HG03280 (cell line): ENCODE measurements at regions not wholly inside any gene's neighbourhood (a gene's known extent, or its start where the extent isn't known, plus 50 kb on each side); places are given as distances from the start of the nearest gene placed in this dataset.
"Not testable (repeated sequence)": the region's sequence is repeated elsewhere in the genome, so short reads cannot be mapped to it uniquely, and the experiment has no call there.

Experiments
- ATAC-seq: cut with Tn5 transposase; IDR thresholded peaks from one replicate; pipeline ENCODE4 v1.9.1; 2021; ENCODE audit warnings: mild to moderate bottlenecking, moderate library complexity; ENCODE audit not compliant: unreplicated experiment

GRCh38 chr2:209261366-209262053 lies 162.3 kb upstream of the MAP2 start:
- ATAC-seq: not testable (repeated sequence)

- no peak for ATAC-seq
Measured at GRCh38 chr2:209269024-209269423, 154.8 kb upstream of the MAP2 start.

DNA sequence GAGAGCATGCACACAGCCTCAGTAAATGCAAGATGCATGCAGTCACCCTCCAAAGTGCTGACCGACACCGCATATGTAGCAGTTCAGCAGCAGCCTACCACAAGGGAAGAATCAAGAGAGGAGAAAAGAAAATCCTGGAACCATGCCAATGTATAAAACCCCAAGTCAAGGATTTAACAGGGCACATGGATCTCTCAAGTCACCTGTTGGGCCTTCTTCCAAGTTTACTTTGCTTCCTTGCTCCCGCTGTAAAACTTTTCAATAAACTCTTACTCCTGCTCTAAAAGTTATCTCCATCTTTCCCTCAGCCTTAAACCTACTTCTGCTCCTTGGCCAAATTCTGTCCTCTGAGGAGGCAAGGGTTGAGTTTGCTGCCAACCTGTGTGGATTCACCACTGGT lies 147.8 kb upstream of the MAP2 start:
- no peak for ATAC-seq

GRCh38 chr2:209277444-209277843 lies 146.4 kb upstream of the MAP2 start:
- ATAC-seq: no peak

DNA sequence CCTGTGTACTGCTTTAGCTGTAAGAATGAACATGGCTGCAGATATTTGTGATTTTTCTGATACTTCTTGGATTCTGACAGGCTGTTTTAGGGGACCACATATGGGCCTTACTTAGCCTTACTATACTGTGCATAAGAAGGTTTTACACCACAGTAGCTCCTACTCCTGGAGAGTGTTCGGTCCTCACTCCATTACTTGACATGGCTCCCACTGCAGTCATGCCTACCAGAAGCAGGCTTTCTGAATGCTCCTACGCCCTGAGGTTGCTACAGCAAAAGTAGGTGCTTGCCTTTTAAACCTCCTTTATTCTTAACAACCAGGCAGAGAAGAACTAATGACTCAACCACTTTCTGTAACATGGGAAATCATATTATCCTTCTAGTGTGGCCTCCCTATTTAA lies 125.2 kb upstream of the MAP2 start:
- ATAC-seq: no peak

GRCh38 chr2:209299478-209299877 lies 124.4 kb upstream of the MAP2 start:
- ATAC-seq: not testable (repeated sequence)

DNA sequence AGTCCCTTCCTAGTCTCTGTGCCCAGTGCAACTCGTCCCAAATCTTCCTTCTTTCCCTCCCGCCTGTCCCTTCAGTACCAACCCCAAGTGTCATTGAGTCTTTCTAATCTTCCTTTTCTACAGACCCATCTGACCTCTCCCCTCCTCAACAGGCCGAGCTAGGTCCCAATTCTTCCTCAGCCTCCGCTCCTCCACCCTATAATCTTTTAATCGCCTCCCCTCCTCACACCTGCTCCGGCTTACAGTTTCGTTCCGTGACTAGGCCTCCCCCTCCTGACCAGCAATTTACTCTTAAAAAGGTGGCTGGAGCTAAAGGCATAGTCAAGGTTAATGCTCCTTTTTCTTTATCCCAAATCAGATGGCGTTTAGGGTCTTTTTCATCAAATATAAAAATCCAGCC lies 123.1 kb upstream of the MAP2 start:
- not testable (repeated sequence) for ATAC-seq

- no peak for ATAC-seq
Measured at GRCh38 chr2:209305026-209305425, 118.8 kb upstream of the MAP2 start.

GRCh38 chr2:209305746-209306196 lies 118.1 kb upstream of the MAP2 start:
- no peak for ATAC-seq

GRCh38 chr2:209307161-209308001 lies 116.5 kb upstream of the MAP2 start:
- ATAC-seq: no peak

- ATAC-seq: no peak
Measured at GRCh38 chr2:209308415-209308814, 115.4 kb upstream of the MAP2 start.

- no peak for ATAC-seq
Measured at GRCh38 chr2:209311948-209312347, 111.9 kb upstream of the MAP2 start.

DNA sequence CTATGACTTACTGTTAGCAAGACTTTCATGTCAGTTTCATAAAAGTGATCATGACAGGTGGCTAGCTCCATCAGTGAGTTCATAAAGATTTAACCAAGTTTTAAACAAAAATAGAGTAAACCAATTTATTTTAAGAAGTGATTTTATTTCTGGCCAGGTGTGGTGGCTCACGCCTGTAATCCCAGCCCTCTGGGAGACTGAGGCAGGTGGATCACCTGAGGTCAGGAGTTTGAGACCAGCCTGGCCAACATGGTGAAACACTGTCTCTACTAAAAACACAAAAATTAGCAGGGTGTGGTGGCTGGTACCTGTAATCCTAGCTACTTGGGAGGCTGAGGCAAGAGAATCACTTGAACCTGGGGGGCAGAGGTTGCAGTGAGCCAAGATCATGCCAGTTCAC lies 111.4 kb upstream of the MAP2 start:
- not testable (repeated sequence) for ATAC-seq

DNA sequence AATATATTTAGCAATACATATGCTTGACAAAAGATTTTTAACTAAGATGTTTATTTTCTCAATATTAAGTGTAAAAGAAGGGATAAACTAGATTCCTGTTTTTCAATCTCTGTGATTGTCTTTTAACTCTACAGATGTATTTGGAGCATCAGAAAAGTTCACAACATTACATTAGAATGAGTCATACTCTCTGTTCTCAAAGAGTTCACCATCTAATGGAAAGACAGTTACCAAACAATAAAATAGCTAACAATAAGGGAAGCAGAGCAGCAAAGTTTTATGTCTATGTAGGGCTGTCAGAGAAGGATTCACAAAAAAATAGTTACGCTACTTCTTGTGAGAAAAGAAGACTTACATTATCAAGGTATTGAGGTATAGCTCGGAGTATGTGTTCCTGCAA lies 109.2 kb upstream of the MAP2 start:
- no peak for ATAC-seq

DNA sequence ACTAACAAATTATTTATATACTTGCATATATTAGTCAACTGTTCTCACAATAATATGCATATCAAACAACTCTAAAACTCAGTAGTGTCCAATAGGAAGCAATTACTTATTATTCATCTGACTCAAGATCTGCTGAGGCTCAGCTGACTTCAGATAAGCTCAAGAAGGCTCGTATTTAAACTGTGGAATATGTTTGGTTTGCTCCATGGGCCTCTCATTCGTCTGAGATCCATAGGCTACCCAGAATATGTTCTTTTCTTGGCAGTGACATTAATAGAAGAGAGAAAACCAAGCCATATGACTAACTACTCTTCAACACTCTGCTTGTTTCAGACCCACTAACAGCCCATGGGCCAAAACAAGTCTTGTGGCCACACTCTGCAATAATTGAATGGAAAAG lies 107.7 kb upstream of the MAP2 start:
- no peak for ATAC-seq

- ATAC-seq: no peak
Measured at GRCh38 chr2:209321076-209321475, 102.8 kb upstream of the MAP2 start.

GRCh38 chr2:209321581-209321980 lies 102.3 kb upstream of the MAP2 start:
- no peak for ATAC-seq

DNA sequence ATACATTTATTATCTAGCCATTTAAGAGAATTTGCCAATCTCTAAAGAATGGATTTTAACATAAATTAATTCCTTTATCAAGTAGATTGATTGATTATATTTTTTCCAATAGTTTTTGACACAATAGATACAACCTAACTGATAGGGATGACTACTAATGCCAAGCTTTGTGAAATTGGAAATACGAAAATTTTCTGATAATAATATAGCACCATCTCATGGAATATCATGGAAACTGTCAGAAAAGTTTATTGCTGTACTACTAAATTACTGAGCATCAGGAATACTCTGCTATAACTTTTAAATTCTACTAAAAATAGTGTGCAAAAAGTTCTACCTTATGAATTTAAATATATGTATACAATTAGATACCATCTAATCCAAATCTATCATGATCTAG lies 101.8 kb upstream of the MAP2 start:
- ATAC-seq: no peak

DNA sequence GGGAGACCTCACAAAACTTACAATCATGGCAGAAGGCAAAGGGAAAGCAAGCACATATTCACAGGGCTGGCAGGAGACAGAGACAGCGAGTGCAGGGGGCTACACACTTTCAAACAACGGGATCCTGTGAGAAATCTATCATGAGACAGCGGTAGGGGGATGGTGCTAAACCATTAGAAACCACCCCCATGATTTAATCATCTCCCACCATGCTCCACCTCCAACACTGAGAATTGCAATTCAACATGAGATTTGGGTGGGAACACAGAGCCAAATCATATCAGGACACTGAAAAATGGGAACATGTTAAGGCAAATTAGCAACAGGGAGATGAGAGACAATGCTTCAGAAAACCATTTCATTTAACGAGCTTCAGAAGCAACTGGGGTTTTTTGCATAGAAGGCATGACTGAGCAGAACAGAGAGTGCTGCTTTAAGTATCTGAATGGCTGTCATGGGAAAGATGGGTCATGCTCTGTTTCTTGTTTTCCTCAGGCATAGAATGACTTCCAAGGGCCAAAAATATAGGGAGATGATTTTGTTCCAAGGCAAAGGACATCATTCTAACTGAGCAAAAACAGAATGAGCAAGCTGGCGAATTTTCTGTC lies 100.8 kb upstream of the MAP2 start:
- no peak for ATAC-seq

DNA sequence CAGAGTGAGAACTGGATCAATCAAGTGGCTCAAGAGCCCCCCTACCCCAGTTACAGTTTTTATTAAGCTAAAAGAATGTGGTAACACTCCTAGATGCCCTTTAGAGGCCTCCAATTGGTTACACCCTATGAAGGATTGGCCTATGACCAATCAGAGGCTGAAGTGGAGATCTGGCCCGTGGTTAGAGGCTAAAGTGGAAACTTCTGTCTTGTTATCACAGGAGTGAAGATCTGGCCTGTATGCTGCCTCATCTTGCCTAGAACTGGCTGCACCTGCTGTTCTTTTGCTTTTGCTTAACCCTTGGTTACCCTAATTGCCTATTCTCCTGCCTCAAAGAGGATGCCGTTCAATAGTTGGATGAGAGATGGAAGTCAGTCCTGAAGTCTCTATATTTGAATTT lies 100.1 kb upstream of the MAP2 start:
- no peak for ATAC-seq

DNA sequence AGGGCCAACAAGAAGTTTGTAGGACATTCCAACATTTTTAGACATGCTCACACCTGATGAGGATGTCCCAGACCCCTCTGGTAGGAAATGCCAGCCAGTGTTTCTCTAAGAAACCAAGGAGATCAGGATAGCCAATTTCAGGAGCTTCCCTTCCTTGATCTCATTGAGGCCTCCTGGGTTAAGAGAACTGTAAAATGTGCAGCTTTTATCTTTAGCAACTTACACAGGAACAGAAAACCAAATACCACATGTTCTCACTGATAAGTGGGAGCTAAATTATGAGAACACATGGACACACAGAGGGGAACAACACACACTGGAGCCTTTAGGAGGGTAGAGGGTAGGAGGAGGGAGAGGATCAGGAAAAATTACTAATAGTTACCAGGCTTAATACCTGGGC lies 99.6 kb upstream of the MAP2 start:
- ATAC-seq: no peak

- ATAC-seq: no peak
Measured at GRCh38 chr2:209331291-209331844, 92.5 kb upstream of the MAP2 start.
